ENCODE measurements at regions not wholly inside any gene's neighbourhood (a gene's known extent, or its start where the extent isn't known, plus 50 kb on each side); places are given as distances from the start of the nearest gene placed in this dataset.
"Not testable (repeated sequence)": the region's sequence is repeated elsewhere in the genome, so short reads cannot be mapped to it uniquely, and the experiment has no call there.

DNA sequence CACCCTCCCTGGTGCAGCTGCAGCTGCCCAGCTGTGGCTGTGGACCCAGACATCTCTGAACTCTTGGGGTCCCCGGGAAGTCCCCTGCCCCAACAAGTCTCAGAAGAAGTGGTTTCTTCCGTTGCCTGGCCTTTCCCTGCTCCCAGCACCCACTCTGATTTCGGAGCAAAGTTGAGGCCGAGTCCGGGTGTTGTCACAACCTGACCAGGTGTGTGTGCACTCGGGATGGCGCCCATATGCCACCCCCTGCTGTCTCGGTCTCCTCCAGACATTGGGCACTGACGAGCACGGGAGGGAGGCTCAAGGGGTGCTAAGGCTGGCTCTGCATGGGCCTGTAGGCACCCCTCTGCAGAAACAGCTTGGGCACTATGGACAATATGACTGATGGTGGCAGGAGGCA, 1055.3 kb downstream of the REEP3 start:
- no peak for DNase-seq (ENCODE audit: low spot score)

- DNase-seq (ENCODE audit: low spot score): not testable (repeated sequence)
Observed at GRCh38 chr10:64578757-64579156, 1057.6 kb downstream of the REEP3 start.

GRCh38 chr10:64586934-64587503, 1065.8 kb downstream of the REEP3 start:
- DNase-seq (ENCODE audit: low spot score): no peak

DNA sequence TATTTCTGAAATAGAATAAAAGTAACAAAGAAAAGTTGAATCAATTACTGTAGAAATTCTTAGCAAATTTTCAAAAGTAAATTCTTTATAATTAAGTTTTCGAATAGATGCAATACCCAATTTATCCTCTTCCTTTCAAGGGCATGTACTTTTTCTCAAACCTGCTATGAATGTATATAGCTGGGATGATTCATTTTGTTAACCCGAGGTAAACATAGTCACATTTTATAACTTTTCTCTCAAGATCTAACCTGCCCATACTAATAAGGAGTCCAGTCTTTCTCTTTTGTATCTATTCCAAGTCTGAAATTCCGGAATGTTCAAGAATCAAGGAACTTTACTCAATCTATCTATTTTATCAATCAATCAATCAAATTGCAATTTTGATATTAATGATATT, 1072.9 kb downstream of the REEP3 start:
- DNase-seq (ENCODE audit: low spot score): no peak

DNA sequence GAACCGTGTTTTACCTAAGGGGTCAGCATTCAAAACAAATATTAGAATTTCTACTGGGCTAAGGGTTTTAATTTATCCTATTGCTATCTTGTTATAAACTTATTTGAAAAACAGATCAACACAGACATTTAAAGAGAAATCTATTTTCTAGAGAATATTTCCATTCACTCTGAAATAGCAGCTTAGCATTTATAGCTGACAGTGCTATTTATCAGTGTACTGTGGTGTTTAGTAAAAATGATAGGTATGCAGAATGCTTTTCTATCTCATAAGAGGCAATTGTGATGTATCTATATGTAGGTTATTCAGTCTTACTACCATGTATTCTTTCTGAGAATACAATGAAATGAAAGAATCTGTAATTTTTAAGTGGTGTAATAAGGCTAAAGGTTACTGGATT, 1077.4 kb downstream of the REEP3 start:
- no peak for DNase-seq (ENCODE audit: low spot score)

DNA sequence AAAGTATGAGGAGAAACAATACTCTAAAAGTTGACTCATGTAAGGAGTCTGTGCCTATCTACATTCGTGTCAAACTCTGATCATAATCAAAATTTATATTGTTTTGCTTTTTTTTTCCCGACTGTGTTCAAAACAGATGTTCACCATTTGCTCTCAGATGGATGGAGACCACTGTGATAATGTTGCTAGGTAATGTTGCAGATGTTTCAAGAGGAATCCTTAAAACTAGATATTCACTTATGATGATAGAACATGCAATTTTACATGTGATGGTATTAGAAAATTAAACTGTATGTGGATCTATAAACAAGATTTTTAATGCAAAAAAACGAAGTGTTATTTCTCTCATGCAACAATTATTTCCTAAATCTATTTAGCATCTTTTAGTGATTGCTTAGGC, 1080.1 kb downstream of the REEP3 start:
- DNase-seq (ENCODE audit: low spot score): no peak

GRCh38 chr10:64617085-64617484, 1095.9 kb downstream of the REEP3 start:
- no peak for DNase-seq (ENCODE audit: low spot score)

DNA sequence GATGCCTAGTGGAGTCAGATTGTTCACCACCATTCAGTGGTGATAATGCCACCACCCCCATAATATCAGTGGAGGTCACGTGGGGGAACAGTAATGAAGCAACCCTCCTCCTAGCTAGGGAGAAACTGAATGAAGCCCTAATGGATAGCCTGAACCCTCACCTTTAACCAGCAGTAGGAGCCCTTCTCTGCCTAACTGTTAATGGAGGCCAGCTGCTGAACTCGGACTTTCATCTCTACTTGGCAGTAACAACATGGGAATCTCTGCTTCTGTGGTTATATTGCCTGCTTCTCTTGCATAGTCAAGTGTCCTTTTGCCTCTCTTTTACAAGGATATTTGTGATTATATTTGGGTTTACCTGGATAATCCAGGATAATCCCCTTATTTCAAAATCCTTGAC, 1097.9 kb downstream of the REEP3 start:
- DNase-seq (ENCODE audit: low spot score): no peak

- no peak for DNase-seq (ENCODE audit: low spot score)
Observed at GRCh38 chr10:64626924-64627323, 1105.7 kb downstream of the REEP3 start.

- DNase-seq (ENCODE audit: low spot score): no peak
Observed at GRCh38 chr10:64630534-64630933, 1109.3 kb downstream of the REEP3 start.

GRCh38 chr10:64635906-64636305, 1114.7 kb downstream of the REEP3 start:
- peak; percentile 67 for DNase-seq (ENCODE audit: low spot score)

DNA sequence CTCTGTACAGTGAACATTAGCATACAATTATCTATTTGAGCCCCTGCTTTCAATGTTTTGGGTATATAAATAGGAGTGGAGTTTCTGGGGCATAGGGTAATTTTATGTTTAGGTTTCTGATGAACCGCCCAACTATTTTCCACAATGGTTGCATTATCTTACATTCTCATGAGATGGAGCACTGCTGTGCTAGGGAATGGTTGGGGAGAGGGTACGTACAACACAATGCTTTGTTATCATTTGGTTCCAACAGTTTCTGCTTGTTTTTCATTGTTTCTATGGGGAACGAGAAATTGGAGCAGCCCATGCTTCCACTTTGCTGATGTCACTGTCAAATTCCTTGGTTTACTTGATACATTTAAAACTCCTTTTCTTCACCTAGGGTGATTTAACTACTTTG, 1115.3 kb downstream of the REEP3 start:
- DNase-seq (ENCODE audit: low spot score): peak; percentile 94

- DNase-seq (ENCODE audit: low spot score): no peak
Observed at GRCh38 chr10:64637939-64638338, 1116.7 kb downstream of the REEP3 start.

GRCh38 chr10:64648915-64649314, 1127.7 kb downstream of the REEP3 start:
- DNase-seq (ENCODE audit: low spot score): peak; percentile 62

- no peak for DNase-seq (ENCODE audit: low spot score)
Observed at GRCh38 chr10:64658528-64658927, 1137.3 kb downstream of the REEP3 start.

- DNase-seq (ENCODE audit: low spot score): no peak
Observed at GRCh38 chr10:64659311-64659710, 1138.1 kb downstream of the REEP3 start.

- no peak for DNase-seq (ENCODE audit: low spot score)
Observed at GRCh38 chr10:64682043-64682442, 1160.8 kb downstream of the REEP3 start.

- DNase-seq (ENCODE audit: low spot score): no peak
Observed at GRCh38 chr10:64690194-64690593, 1169.0 kb downstream of the REEP3 start.

DNA sequence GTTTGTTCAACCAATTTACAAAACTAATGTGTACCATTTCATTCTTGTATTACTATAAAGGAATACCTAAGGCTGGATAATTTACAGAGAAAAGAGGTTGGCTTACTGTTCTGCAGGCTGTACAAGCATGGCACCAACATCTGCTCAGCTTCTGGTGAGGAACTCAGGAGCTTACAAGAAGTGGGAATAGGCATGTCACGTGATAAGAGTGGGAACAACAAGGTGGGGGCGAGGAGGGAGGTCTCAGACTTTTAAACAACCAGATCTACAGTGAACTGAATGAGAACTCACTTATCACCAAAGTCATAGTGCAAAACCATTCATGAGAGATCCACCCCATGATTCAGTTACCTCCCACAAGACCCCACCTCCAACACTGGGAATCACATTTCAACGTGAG, 1178.0 kb downstream of the REEP3 start:
- no peak for DNase-seq (ENCODE audit: low spot score)

GRCh38 chr10:64702086-64702485, 1180.9 kb downstream of the REEP3 start:
- not testable (repeated sequence) for DNase-seq (ENCODE audit: low spot score)

DNA sequence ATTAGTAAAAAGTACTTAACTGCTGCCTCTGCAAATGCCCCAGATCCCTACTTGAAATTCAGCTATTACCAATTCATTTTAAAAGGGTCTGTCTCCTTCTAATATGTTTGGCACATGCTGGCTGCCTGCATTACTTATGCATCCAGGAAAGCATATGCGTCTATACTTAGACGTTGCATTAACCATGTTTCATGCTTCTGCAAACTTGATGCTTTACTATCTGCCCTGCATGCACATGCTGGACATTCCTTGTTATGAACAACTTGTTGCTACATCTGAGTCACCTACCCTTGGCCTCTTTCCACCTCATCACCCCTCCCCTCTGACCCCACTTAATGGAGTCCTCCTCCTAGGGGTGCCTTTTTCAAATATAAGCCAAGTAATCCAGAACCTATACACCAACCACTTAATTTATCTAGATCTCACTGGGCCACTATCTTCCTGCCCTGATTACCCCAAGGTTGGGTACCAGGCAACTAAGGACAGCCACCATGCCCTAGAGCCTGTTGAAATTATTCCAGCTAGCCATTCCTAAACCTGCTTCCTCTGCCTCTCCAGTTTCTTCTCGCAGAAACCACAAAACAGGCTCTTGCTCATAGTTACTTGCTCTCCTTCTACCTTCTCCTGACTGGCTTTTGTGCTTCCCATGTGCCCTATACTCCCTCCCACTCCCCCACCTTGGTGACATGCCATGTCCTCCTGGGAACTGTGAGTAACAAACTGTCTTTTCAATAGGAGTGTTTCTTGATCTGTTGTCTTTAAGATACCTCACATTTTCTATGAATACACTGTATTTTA, 1187.9 kb downstream of the REEP3 start:
- no peak for DNase-seq (ENCODE audit: low spot score)

GRCh38 chr10:64726466-64726865, 1205.3 kb downstream of the REEP3 start:
- no peak for DNase-seq (ENCODE audit: low spot score)

DNA sequence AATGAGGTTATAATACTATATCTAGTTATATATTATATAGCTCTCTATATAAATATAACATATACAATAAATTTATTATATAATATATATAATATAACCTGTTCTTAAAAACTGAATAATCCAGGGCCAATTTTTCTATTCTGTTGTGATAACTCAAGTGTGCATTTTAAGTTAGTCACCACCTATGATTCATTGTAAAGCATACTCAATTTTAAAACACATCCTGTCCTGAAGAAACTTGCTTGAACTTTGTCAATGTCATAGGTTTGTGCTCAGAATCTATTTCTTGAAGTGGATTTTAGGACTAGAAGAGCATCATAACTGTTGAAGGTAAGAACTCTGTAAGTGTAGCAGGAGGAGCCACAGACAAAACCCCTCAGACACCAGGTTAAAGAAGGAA, 1209.8 kb downstream of the REEP3 start:
- DNase-seq (ENCODE audit: low spot score): no peak

Data from globus pallidus (tissue), 1 donor.